GM12872 (cell line): ENCODE measurements at regions not wholly inside any gene's neighbourhood (a gene's known extent, or its start where the extent isn't known, plus 50 kb on each side); places are given as distances from the start of the nearest gene placed in this dataset.

Experiments
- CTCF ChIP-seq: IDR thresholded peaks from 3 replicates; pipeline ENCODE4 v1.5.1; 2011; ENCODE audit warnings: low read depth, mild to moderate bottlenecking, low read length, moderate library complexity; ENCODE audit not compliant: insufficient read depth

GRCh38 chr11:45484326-45484883 is 181.0 kb downstream of the CHST1 start:
- TF ChIP-seq CTCF: no peak

- no peak for TF ChIP-seq CTCF
Measured at GRCh38 chr11:45483416-45483815, 182.0 kb downstream of the CHST1 start.

GRCh38 chr11:45482331-45482730 is 183.1 kb downstream of the CHST1 start:
- no peak for TF ChIP-seq CTCF

GRCh38 chr11:45481026-45481425 is 184.4 kb downstream of the CHST1 start:
- TF ChIP-seq CTCF: no peak

- TF ChIP-seq CTCF: no peak
Measured at GRCh38 chr11:45477588-45477987, 187.8 kb downstream of the CHST1 start.

- no peak for TF ChIP-seq CTCF
Measured at GRCh38 chr11:45476126-45476525, 189.3 kb downstream of the CHST1 start.

GRCh38 chr11:45475173-45475572 is 189.0 kb upstream of the SYT13 start:
- no peak for TF ChIP-seq CTCF

- TF ChIP-seq CTCF: no peak
Measured at GRCh38 chr11:45473341-45473895, 187.3 kb upstream of the SYT13 start.
